Neutrophil (primary cell): ENCODE measurements at regions not wholly inside any gene's neighbourhood (a gene's known extent, or its start where the extent isn't known, plus 50 kb on each side); places are given as distances from the start of the nearest gene placed in this dataset.
"Not testable (repeated sequence)": the region's sequence is repeated elsewhere in the genome, so short reads cannot be mapped to it uniquely, and the experiment has no call there.

Source experiments
- H3K27ac ChIP-seq: fragments of 200-600 bp; sonication (generic); 2 replicates; pipeline ENCODE4 v1.5.1; 2016; ENCODE audit warnings: mild to moderate bottlenecking, moderate library complexity
- H3K27me3 ChIP-seq: fragments of 200-600 bp; sonication (generic); 2 replicates; pipeline ENCODE4 v1.6.0; 2016; ENCODE audit warnings: mild to moderate bottlenecking
- H3K36me3 ChIP-seq: fragments of 200-600 bp; sonication (generic); 2 replicates; pipeline ENCODE4 v1.5.1; 2017
- H3K4me1 ChIP-seq, 2 experiments: fragments of 200-600 bp in 1 of 2; sonication (generic) in 1 of 2; 1 replicate in 1 of 2; 2 replicates in 1 of 2; pipeline versions ENCODE4 v1.5.1 to v1.6.1; 2013 to 2016; ENCODE audit warnings: low read depth in 1 of 2, low read length in 1 of 2, mild to moderate bottlenecking in 1 of 2, moderate library complexity in 1 of 2; ENCODE audit not compliant: control insufficient read depth in 1 of 2, insufficient read depth in 1 of 2
- H3K4me3 ChIP-seq, 2 experiments: fragments of 200-600 bp in 1 of 2; sonication (generic) in 1 of 2; 1 replicate in 1 of 2; 2 replicates in 1 of 2; pipeline ENCODE4 v1.5.1; 2013 to 2016; ENCODE audit warnings: low read depth in 1 of 2, low read length in 1 of 2, mild to moderate bottlenecking in 1 of 2, moderate library complexity in 1 of 2
- H3K9me3 ChIP-seq: fragments of 200-600 bp; sonication (generic); 2 replicates; pipeline ENCODE4 v1.5.1; 2016
- TF ChIP-seq, protein P1 (sequence below): fragments of 200-600 bp; sonication (generic); IDR thresholded peaks from 2 replicates; pipeline ENCODE4 v1.5.1; 2016; ENCODE audit warnings: antibody characterized with exemption

DNA sequence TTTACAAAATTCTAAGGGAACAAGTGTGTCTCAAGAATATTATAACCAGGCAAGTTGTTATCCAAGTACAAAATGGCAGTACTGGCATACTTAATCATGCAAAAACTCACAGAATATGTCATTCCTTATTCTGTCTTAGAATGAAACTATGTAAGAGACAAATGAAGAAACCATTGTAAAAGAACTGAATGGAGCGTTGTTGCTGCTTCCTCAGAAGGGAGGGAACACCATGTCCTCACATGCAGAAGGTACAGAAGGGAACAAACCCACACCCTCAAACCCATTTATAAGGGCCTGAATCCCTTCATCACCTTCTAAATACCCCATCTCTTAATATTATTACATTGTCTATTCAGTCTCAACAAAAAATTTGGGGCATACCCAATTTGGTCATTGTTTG is 960.0 kb downstream of the LTN1 start:
- H3K4me1 ChIP-seq, H3K27me3 ChIP-seq: not testable (repeated sequence)

GRCh38 chr21:28031066-28031465 is 961.6 kb downstream of the LTN1 start:
- H3K4me3 ChIP-seq, H3K4me1 ChIP-seq, H3K9me3 ChIP-seq, H3K36me3 ChIP-seq, H3K27me3 ChIP-seq, H3K27ac ChIP-seq: not testable (repeated sequence)

More for the DNA sequence above, 960.0 kb downstream of the LTN1 start:
- not testable (repeated sequence) for H3K4me3 ChIP-seq, H3K9me3 ChIP-seq, H3K36me3 ChIP-seq, H3K27ac ChIP-seq

- TF ChIP-seq, protein P1, sequence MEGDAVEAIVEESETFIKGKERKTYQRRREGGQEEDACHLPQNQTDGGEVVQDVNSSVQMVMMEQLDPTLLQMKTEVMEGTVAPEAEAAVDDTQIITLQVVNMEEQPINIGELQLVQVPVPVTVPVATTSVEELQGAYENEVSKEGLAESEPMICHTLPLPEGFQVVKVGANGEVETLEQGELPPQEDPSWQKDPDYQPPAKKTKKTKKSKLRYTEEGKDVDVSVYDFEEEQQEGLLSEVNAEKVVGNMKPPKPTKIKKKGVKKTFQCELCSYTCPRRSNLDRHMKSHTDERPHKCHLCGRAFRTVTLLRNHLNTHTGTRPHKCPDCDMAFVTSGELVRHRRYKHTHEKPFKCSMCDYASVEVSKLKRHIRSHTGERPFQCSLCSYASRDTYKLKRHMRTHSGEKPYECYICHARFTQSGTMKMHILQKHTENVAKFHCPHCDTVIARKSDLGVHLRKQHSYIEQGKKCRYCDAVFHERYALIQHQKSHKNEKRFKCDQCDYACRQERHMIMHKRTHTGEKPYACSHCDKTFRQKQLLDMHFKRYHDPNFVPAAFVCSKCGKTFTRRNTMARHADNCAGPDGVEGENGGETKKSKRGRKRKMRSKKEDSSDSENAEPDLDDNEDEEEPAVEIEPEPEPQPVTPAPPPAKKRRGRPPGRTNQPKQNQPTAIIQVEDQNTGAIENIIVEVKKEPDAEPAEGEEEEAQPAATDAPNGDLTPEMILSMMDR = no peak
- Histone ChIP-seq H3K9me3 (no peaks in the 10 kb centered on the region), H3K4me1 (no peaks in the 10 kb centered on the region), H3K4me3 (no peak overlapping the region), H3K36me3 (no peaks in the 10 kb centered on the region), H3K27me3 (no peaks in the 10 kb centered on the region), H3K27ac (no peak overlapping the region)
Observed at GRCh38 chr21:28025111-28025510, 967.6 kb downstream of the LTN1 start.

DNA sequence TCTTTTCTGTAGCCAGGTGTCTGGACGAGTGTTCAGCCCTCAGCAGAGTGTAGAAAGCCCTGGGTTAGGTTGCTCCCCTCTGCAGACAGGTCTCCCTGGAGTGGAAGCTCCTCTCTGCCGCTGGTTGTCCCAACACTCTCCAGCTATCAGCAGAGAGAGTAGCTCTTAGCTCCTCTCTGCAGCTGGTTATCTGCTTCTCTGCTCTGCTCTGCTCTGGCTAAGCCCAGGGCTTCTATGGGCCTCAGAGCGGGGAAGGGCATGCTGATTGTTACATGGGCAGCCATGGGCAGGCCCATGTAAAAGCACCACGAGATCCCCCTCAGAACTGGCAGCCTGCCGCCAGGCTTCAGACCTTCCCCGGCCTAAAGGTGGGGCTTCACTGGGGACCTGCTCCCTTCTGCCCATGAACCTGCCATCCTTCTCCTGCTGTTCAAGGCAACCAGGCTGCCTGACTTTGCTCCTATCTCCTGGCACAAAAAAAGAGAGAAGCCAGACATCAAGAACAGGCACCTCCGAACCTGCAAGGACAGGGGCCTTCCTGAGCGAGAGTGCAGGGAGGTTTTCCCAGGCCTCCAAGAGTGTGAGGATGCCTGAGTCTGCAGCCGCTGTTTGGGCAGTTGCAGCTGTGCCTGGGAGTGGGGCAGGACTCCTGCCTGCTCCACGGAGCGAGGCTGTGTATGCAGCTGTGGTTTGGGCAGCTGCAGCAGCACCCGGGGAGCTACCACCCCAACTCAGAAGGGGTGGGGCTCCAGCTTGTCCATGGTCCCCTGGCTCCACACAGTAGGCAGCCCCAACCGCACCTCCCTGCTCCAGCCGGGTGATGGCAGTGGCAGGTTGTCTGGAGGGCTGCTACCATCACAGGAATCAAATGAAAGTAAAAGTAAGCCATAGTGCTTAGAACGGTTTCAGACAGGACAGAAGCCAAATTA is 973.7 kb downstream of the LTN1 start:
- no peak overlapping the region for H3K27ac ChIP-seq
- no peaks in the 10 kb centered on the region for H3K27me3 ChIP-seq
- H3K36me3 ChIP-seq = no peaks in the 10 kb centered on the region
- H3K9me3 ChIP-seq = no peaks in the 10 kb centered on the region
- no peak overlapping the region for H3K4me3 ChIP-seq
- no peaks in the 10 kb centered on the region for H3K4me1 ChIP-seq
- TF ChIP-seq, protein P1 = no peak

DNA sequence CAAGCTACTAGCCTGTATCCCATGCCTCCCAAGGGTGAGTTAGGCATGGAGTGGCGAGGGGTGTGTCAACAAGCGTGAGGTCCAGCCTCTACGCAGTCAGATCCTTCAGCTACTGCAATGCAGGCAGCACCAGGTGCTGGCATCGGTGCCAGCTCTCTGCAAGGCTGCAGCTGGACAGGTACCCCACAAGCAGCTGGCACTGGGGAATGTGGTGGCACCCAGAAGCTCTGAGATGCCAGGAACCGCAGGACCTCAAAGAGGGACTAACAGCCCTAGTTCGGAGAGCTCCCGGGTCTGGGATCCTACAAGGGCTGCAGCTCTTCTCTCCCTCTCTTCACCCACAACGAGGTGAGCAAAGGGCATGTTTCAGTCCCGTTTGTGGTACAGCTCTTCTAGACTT is 974.5 kb downstream of the LTN1 start:
- Histone ChIP-seq H3K36me3 (no peaks in the 10 kb centered on the region), H3K27ac (no peak overlapping the region), H3K27me3 (no peaks in the 10 kb centered on the region), H3K4me3 (no peak overlapping the region), H3K9me3 (no peaks in the 10 kb centered on the region), H3K4me1 (no peaks in the 10 kb centered on the region)
- TF ChIP-seq, protein P1 = no peak

DNA sequence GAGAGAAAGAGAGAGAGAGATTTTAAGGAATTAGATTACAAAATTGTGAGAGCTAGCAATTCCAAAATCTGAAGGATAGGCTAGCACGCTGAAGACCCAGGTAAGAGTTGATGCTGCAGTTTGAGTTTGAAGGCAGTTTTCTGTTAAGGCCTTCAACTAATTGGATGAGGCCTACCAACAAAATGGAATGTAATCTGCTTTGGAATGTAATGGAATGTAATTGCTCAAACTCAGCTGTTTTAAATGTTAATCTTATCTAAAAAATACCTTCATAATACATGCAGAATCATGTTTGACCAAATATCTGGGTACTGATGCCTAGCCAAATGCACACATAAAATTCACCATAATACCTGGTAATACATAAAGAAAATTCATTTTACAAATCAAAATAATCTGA is 976.1 kb downstream of the LTN1 start:
- TF ChIP-seq, protein P1 = no peak
- Histone ChIP-seq H3K27me3 (no peaks in the 10 kb centered on the region), H3K4me3 (no peak overlapping the region), H3K27ac (no peak overlapping the region), H3K9me3 (no peaks in the 10 kb centered on the region), H3K36me3 (no peaks in the 10 kb centered on the region), H3K4me1 (no peaks in the 10 kb centered on the region)

DNA sequence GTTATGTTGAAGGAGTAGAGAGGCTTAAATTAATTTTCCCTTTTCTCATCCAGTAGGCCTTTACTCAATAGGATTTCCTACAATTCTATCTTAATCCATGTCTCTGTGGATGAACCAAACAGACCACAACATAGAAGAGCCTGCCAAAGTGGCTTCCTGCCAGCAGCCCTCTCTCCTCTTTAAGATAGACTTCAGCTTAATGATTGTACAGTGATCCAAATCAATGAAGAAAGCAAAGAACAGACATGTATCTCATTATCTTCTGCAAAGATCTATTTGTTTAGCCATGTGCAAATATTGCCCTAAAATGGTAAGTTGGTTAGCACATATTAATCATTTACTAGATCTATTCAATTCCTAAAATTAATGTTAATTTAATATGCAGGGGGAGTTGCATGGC is 979.6 kb downstream of the LTN1 start:
- not testable (repeated sequence) for H3K27me3 ChIP-seq, H3K9me3 ChIP-seq, H3K4me3 ChIP-seq, H3K4me1 ChIP-seq, H3K36me3 ChIP-seq, H3K27ac ChIP-seq

GRCh38 chr21:28011970-28012369 is 980.7 kb downstream of the LTN1 start:
- H3K4me3 ChIP-seq, H3K4me1 ChIP-seq, H3K27ac ChIP-seq, H3K9me3 ChIP-seq, H3K36me3 ChIP-seq, H3K27me3 ChIP-seq: not testable (repeated sequence)

- not testable (repeated sequence) for H3K27me3 ChIP-seq, H3K36me3 ChIP-seq, H3K9me3 ChIP-seq, H3K27ac ChIP-seq, H3K4me1 ChIP-seq, H3K4me3 ChIP-seq
Observed at GRCh38 chr21:28008245-28008644, 984.4 kb downstream of the LTN1 start.

- not testable (repeated sequence) for H3K9me3 ChIP-seq, H3K36me3 ChIP-seq, H3K27me3 ChIP-seq, H3K4me1 ChIP-seq, H3K27ac ChIP-seq, H3K4me3 ChIP-seq
Observed at GRCh38 chr21:28003627-28004026, 989.0 kb downstream of the LTN1 start.
